ENCODE measurements at regions not wholly inside any gene's neighbourhood (a gene's known extent, or its start where the extent isn't known, plus 50 kb on each side); places are given as distances from the start of the nearest gene placed in this dataset.

DNA sequence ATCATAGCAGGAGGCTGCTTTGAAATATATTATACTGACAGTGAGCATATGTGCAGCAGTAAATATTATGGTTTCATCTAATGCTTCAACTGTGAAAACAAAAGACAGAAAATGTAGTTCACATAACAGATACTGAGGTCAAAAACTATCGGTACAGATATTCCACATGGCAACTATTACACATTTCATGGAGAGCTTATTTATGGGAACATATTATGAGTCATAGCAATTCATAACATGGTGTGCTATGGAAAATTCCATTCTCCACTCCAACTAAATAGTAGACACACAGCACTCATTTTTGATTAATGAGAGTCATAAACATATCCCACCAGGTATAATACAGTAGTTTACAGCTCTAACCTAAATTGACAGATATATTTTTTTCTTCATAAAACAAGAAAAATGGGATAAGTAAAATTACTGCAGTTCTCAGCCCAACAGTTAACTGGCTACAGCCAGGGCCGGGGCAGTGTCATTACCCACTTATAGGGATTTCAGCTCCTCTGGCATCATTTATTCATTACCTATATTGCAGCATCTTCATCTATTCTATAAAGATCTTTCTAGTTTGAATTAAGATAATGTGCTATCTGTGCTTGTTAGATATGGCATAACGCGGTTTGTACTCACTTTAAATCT, 475.6 kb upstream of the KLF6 start:
- TF ChIP-seq, protein P1, sequence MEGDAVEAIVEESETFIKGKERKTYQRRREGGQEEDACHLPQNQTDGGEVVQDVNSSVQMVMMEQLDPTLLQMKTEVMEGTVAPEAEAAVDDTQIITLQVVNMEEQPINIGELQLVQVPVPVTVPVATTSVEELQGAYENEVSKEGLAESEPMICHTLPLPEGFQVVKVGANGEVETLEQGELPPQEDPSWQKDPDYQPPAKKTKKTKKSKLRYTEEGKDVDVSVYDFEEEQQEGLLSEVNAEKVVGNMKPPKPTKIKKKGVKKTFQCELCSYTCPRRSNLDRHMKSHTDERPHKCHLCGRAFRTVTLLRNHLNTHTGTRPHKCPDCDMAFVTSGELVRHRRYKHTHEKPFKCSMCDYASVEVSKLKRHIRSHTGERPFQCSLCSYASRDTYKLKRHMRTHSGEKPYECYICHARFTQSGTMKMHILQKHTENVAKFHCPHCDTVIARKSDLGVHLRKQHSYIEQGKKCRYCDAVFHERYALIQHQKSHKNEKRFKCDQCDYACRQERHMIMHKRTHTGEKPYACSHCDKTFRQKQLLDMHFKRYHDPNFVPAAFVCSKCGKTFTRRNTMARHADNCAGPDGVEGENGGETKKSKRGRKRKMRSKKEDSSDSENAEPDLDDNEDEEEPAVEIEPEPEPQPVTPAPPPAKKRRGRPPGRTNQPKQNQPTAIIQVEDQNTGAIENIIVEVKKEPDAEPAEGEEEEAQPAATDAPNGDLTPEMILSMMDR (IDR thresholded peaks at IDR 0.05; ENCODE audit: poor library complexity), result no peak
- TF ChIP-seq EZH2 (IDR thresholded peaks at IDR 0.05; ENCODE audit: borderline replicate concordance), result no peak
